ENCODE measurements at regions not wholly inside any gene's neighbourhood (a gene's known extent, or its start where the extent isn't known, plus 50 kb on each side); places are given as distances from the start of the nearest gene placed in this dataset.

DNA sequence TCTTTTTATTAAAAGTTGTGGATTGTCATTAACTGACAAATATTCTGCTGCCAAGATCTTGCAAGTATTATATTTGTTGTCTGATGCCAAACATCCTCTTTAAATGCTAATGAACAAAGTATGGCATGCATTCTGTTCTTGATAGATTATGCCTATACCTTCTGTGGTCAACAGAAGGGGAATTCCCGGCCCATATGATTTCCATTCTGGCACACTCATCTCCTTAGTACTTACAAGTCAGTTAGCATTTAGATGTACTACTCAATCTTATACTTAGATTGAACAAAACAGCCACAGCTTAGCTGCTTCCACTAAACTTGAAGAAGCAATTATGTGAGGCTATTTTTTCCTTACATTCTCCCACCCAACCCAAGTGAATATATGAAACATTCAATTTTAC is 246.1 kb upstream of the DACH1 start (continued):
- TF ChIP-seq, protein P1, sequence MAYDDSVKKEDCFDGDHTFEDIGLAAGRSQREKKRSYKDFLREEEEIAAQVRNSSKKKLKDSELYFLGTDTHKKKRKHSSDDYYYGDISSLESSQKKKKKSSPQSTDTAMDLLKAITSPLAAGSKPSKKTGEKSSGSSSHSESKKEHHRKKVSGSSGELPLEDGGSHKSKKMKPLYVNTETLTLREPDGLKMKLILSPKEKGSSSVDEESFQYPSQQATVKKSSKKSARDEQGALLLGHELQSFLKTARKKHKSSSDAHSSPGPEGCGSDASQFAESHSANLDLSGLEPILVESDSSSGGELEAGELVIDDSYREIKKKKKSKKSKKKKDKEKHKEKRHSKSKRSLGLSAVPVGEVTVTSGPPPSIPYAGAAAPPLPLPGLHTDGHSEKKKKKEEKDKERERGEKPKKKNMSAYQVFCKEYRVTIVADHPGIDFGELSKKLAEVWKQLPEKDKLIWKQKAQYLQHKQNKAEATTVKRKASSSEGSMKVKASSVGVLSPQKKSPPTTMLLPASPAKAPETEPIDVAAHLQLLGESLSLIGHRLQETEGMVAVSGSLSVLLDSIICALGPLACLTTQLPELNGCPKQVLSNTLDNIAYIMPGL (CRISPR knock-in tag; IDR thresholded peaks at IDR 0.05; ENCODE audit: borderline replicate concordance in 1 of 2, low read depth in 1 of 2): no peak
- TF ChIP-seq ZNF761 (CRISPR knock-in tag; conservative IDR thresholded peaks at IDR 0.05): no peak
- no peak for TF ChIP-seq ZNF7 (CRISPR knock-in tag; IDR thresholded peaks at IDR 0.05)

DNA sequence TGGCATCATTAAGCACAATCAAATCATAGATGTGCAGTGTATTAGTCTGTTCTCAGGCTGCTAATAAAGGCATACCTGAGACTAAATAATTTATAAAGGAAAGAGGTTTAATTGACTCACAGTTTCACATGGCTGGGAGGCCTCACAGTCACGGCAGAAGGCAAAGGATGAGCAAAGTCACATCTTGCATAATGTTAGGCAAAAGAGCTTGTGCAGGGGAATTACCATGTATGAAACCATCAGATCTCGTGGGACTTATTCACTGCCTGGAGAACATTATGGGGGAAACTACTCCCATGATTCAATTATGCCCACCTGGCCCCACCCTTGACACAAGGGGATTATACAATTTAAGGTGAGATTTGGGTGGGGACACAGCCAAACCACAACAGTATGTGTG is 245.2 kb upstream of the DACH1 start:
- no peak overlapping the region for H2AFZ ChIP-seq (ENCODE audit: low read length)
- no TSS peak for BruUV-seq (replicated peaks)
- ChIA-PET POLR2A (no interaction called here), CTCF (ENCODE audit: low intra/inter-chr PET ratio, low total read pairs) (no interaction called here)
- in situ Hi-C loops (cut with HindIII; ENCODE audit: extremely low pct_ligation_motif_present, low pct_unique_long_range_greater_than_20kb): no loop called here
- no peak for DNase-seq (ENCODE audit: low spot score)
- 0% methylated on average over 2 of the region's 2 CpGs for WGBS (ENCODE audit: low lambda C conversion rate)
- H3K36me3 ChIP-seq (replicated peaks in 1 of 2; ENCODE audit: control insufficient read depth in 1 of 2, insufficient read depth in 2 of 2, low read length in 2 of 2): no peaks in the 10 kb centered on the region
- H3K79me2 ChIP-seq (ENCODE audit: insufficient read depth, low read length): no peaks in the 10 kb centered on the region
- no peak overlapping the region for H3K4me3 ChIP-seq (replicated peaks in 1 of 3; ENCODE audit: insufficient read depth in 1 of 3, low read depth in 2 of 3, low read length in 3 of 3)
- no peak for ATAC-seq
- no peaks in the 10 kb centered on the region for H3K27me3 ChIP-seq (ENCODE audit: control insufficient read depth in 1 of 2, insufficient read depth in 2 of 2, low read length in 2 of 2)
- H3K4me1 ChIP-seq (ENCODE audit: insufficient read depth, low read length): no peaks in the 10 kb centered on the region
- intact Hi-C loops (cut with micrococcal nuclease; ENCODE audit: unreplicated experiment): no loop called here
- H3K9ac ChIP-seq (ENCODE audit: insufficient read depth, low read depth, low read length): no peak overlapping the region
- H3K9me3 ChIP-seq (ENCODE audit: low read length): no peaks in the 10 kb centered on the region
- no peak overlapping the region for H3K27ac ChIP-seq (ENCODE audit: extremely low read length, insufficient read depth, low read length)
- no peak overlapping the region for H3K4me2 ChIP-seq (ENCODE audit: low read depth, low read length)
- H4K20me1 ChIP-seq (ENCODE audit: insufficient read depth, low read length): no peaks in the 10 kb centered on the region
- FAIRE-seq: no peak
- TF ChIP-seq YEATS2 (CRISPR knock-in tag; IDR thresholded peaks at IDR 0.05; ENCODE audit: borderline replicate concordance): no peak
- TF ChIP-seq ZNF749 (CRISPR knock-in tag; IDR thresholded peaks at IDR 0.05; ENCODE audit: borderline replicate concordance): no peak
- TF ChIP-seq DMAP1 (CRISPR knock-in tag; IDR thresholded peaks at IDR 0.05): no peak
- TF ChIP-seq, protein P2, sequence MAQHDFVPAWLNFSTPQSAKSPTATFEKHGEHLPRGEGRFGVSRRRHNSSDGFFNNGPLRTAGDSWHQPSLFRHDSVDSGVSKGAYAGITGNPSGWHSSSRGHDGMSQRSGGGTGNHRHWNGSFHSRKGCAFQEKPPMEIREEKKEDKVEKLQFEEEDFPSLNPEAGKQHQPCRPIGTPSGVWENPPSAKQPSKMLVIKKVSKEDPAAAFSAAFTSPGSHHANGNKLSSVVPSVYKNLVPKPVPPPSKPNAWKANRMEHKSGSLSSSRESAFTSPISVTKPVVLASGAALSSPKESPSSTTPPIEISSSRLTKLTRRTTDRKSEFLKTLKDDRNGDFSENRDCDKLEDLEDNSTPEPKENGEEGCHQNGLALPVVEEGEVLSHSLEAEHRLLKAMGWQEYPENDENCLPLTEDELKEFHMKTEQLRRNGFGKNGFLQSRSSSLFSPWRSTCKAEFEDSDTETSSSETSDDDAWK (CRISPR knock-in tag; IDR thresholded peaks at IDR 0.05): no peak
- no peak for TF ChIP-seq ARNTL (CRISPR knock-in tag; IDR thresholded peaks at IDR 0.05)
- no peak for TF ChIP-seq GTF2F1 (IDR thresholded peaks at IDR 0.05; ENCODE audit: low read length)
- TF ChIP-seq, protein P3, sequence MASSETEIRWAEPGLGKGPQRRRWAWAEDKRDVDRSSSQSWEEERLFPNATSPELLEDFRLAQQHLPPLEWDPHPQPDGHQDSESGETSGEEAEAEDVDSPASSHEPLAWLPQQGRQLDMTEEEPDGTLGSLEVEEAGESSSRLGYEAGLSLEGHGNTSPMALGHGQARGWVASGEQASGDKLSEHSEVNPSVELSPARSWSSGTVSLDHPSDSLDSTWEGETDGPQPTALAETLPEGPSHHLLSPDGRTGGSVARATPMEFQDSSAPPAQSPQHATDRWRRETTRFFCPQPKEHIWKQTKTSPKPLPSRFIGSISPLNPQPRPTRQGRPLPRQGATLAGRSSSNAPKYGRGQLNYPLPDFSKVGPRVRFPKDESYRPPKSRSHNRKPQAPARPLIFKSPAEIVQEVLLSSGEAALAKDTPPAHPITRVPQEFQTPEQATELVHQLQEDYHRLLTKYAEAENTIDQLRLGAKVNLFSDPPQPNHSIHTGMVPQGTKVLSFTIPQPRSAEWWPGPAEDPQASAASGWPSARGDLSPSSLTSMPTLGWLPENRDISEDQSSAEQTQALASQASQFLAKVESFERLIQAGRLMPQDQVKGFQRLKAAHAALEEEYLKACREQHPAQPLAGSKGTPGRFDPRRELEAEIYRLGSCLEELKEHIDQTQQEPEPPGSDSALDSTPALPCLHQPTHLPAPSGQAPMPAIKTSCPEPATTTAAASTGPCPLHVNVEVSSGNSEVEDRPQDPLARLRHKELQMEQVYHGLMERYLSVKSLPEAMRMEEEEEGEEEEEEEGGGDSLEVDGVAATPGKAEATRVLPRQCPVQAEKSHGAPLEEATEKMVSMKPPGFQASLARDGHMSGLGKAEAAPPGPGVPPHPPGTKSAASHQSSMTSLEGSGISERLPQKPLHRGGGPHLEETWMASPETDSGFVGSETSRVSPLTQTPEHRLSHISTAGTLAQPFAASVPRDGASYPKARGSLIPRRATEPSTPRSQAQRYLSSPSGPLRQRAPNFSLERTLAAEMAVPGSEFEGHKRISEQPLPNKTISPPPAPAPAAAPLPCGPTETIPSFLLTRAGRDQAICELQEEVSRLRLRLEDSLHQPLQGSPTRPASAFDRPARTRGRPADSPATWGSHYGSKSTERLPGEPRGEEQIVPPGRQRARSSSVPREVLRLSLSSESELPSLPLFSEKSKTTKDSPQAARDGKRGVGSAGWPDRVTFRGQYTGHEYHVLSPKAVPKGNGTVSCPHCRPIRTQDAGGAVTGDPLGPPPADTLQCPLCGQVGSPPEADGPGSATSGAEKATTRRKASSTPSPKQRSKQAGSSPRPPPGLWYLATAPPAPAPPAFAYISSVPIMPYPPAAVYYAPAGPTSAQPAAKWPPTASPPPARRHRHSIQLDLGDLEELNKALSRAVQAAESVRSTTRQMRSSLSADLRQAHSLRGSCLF (CRISPR knock-in tag; IDR thresholded peaks at IDR 0.05; ENCODE audit: borderline replicate concordance): no peak
- TF ChIP-seq HDAC1 (CRISPR knock-in tag; IDR thresholded peaks at IDR 0.05): no peak
- no peak for TF ChIP-seq GTF3A (CRISPR knock-in tag; conservative IDR thresholded peaks at IDR 0.05)
- TF ChIP-seq GATA4 (IDR thresholded peaks at IDR 0.05; ENCODE audit: borderline replicate concordance, low read depth): no peak
- TF ChIP-seq PCBP2 (optimal IDR thresholded peaks at IDR 0.05; ENCODE audit: low read depth, low read length, poor library complexity, severe bottlenecking): no peak
- no peak for TF ChIP-seq ASH2L (IDR thresholded peaks at IDR 0.05; ENCODE audit: insufficient read length, low read depth, low read length)
